ENCODE measurements at regions not wholly inside any gene's neighbourhood (a gene's known extent, or its start where the extent isn't known, plus 50 kb on each side); places are given as distances from the start of the nearest gene placed in this dataset.
A peak's percentile ranks its signal among the peaks of the same experiment; 100 is the strongest.
"Not testable (repeated sequence)": the region's sequence is repeated elsewhere in the genome, so short reads cannot be mapped to it uniquely, and the experiment has no call there.

DNA sequence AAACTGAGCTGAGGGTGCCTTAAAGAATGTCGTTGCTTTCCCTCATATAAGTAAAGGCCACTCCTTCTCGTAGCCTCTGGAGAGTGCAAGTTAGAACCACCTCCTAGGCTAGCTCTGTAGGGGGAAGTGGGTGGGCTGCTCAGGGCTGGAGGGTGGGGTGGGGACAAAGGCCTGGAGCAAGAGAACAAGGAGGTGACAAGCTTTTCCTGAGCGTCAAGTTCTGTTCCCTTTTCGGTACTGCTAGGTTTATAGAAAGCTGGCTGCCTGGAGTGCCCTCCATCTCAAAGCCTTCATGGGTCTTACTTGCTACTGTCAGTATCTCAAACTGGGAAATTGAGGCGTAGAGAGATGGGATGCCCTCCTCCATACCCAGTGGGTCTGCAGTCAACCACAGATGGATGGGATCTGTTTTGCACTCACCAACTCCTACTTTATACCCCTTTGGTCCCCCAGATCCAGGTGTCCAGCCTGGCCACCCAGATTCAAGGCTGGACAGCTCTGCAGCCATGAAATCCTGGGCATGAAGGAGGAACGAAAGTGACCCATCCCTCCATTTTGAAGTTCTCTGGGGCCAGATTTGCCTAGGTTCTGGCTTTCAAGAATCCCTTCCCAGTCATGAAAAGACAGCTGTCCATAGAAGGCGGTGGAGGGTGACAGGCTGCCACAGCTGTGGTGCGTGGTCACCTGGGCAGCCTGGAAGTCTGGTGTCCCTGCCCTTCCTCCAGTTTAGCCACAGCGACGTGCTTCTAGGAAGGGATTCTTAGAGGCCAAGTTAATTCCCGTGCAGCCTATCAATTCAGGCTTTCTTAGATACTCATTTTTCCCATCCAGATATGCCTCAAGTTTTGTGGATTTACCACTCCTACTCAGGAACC lies 117.8 kb downstream of the CRLF3 start:
- Histone ChIP-seq H3K4me3 (ENCODE audit: low read length, poor library complexity, severe bottlenecking) (peak overlapping the region; percentile 98), H3K4me1 (ENCODE audit: insufficient read depth, low read length, poor library complexity, severe bottlenecking) (peaks cover 23% of the 10 kb centered on the region), H3K4me2 (ENCODE audit: low read depth, low read length, poor library complexity, severe bottlenecking) (peak overlapping the region; percentile 68), H3K9ac (ENCODE audit: low read depth, low read length, poor library complexity, severe bottlenecking) (peak overlapping the region; percentile 79), H3K79me2 (ENCODE audit: insufficient read depth, low read length) (peaks cover 23% of the 10 kb centered on the region), H4K20me1 (ENCODE audit: insufficient read depth, low read length, poor library complexity, severe bottlenecking) (peaks cover 12% of the 10 kb centered on the region)
- not testable (repeated sequence) for H3K27me3 ChIP-seq (ENCODE audit: insufficient read depth, low read length, poor library complexity, severe bottlenecking); H3K36me3 ChIP-seq (ENCODE audit: insufficient read depth, low read length); H3F3A ChIP-seq (ENCODE audit: low read depth); H3K9me3 ChIP-seq (ENCODE audit: insufficient read depth, low read depth, low read length); H3K9me2 ChIP-seq (replicated peaks; ENCODE audit: low read depth, low read length); H2AFZ ChIP-seq (ENCODE audit: low read length)

GRCh38 chr17:30706004-30706403 lies 118.5 kb downstream of the CRLF3 start:
- not testable (repeated sequence) for H3K9ac ChIP-seq (ENCODE audit: low read depth, low read length, poor library complexity, severe bottlenecking); H3K4me2 ChIP-seq (ENCODE audit: low read depth, low read length, poor library complexity, severe bottlenecking); H3K4me3 ChIP-seq (ENCODE audit: low read length, poor library complexity, severe bottlenecking); H3K9me2 ChIP-seq (replicated peaks; ENCODE audit: low read depth, low read length); H3K36me3 ChIP-seq (ENCODE audit: insufficient read depth, low read length); H3F3A ChIP-seq (ENCODE audit: low read depth); H3K27me3 ChIP-seq (ENCODE audit: insufficient read depth, low read length, poor library complexity, severe bottlenecking); H2AFZ ChIP-seq (ENCODE audit: low read length); H3K9me3 ChIP-seq (ENCODE audit: insufficient read depth, low read depth, low read length)
- Histone ChIP-seq H3K79me2 (ENCODE audit: insufficient read depth, low read length) (peaks cover 16% of the 10 kb centered on the region), H3K4me1 (ENCODE audit: insufficient read depth, low read length, poor library complexity, severe bottlenecking) (peaks cover 16% of the 10 kb centered on the region), H4K20me1 (ENCODE audit: insufficient read depth, low read length, poor library complexity, severe bottlenecking) (peaks cover 10% of the 10 kb centered on the region)

DNA sequence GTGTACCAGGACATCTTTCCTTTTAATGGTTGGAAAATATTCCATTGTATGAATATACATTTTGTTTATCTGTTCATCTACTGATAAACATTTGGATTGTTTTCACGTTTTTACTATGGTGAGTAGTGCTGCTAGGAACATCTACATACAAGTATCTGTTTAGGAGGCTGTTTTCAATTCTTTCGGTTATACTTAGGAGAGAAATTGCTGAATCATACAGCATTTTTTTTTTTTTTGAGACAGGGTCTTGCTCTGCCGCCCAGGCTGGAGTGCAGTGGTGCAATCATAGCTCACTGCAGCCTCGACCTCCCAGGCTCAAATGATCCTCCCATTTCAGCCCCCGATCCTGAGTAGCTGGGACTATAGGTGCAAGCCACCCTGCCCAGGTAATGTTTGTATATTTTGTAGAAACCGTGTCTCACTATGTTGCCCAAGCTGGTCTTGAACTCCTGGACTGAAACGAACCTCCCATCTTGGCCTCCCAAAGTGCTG lies 122.9 kb downstream of the CRLF3 start:
- H3K9me2 ChIP-seq (replicated peaks; ENCODE audit: low read depth, low read length): no peaks in the 10 kb centered on the region
- no peaks in the 10 kb centered on the region for H3K27me3 ChIP-seq (ENCODE audit: insufficient read depth, low read length, poor library complexity, severe bottlenecking)
- H3K4me2 ChIP-seq (ENCODE audit: low read depth, low read length, poor library complexity, severe bottlenecking): no peak overlapping the region
- TF ChIP-seq, protein P1, sequence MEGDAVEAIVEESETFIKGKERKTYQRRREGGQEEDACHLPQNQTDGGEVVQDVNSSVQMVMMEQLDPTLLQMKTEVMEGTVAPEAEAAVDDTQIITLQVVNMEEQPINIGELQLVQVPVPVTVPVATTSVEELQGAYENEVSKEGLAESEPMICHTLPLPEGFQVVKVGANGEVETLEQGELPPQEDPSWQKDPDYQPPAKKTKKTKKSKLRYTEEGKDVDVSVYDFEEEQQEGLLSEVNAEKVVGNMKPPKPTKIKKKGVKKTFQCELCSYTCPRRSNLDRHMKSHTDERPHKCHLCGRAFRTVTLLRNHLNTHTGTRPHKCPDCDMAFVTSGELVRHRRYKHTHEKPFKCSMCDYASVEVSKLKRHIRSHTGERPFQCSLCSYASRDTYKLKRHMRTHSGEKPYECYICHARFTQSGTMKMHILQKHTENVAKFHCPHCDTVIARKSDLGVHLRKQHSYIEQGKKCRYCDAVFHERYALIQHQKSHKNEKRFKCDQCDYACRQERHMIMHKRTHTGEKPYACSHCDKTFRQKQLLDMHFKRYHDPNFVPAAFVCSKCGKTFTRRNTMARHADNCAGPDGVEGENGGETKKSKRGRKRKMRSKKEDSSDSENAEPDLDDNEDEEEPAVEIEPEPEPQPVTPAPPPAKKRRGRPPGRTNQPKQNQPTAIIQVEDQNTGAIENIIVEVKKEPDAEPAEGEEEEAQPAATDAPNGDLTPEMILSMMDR (conservative IDR thresholded peaks at IDR 0.05; ENCODE audit: low read length): no peak
- TF ChIP-seq EZH2phosphoT487 (IDR thresholded peaks at IDR 0.05; ENCODE audit: borderline replicate concordance): no peak
- no peaks in the 10 kb centered on the region for H4K20me1 ChIP-seq (ENCODE audit: insufficient read depth, low read length, poor library complexity, severe bottlenecking)
- H3K4me1 ChIP-seq (ENCODE audit: insufficient read depth, low read length, poor library complexity, severe bottlenecking): peaks cover 2% of the 10 kb centered on the region
- no peak overlapping the region for H2AFZ ChIP-seq (ENCODE audit: low read length)
- H3K9me3 ChIP-seq (ENCODE audit: insufficient read depth, low read depth, low read length): no peaks in the 10 kb centered on the region
- no peak overlapping the region for H3K9ac ChIP-seq (ENCODE audit: low read depth, low read length, poor library complexity, severe bottlenecking)
- H3F3A ChIP-seq (ENCODE audit: low read depth): no peaks in the 10 kb centered on the region
- H3K36me3 ChIP-seq (ENCODE audit: insufficient read depth, low read length): no peaks in the 10 kb centered on the region
- no peaks in the 10 kb centered on the region for H3K79me2 ChIP-seq (ENCODE audit: insufficient read depth, low read length)
- H3K4me3 ChIP-seq (ENCODE audit: low read length, poor library complexity, severe bottlenecking): no peak overlapping the region

GRCh38 chr17:30700833-30701232 lies 123.7 kb downstream of the CRLF3 start:
- H3K4me3 ChIP-seq (ENCODE audit: low read length, poor library complexity, severe bottlenecking); H3K9me3 ChIP-seq (ENCODE audit: insufficient read depth, low read depth, low read length); H3F3A ChIP-seq (ENCODE audit: low read depth); H2AFZ ChIP-seq (ENCODE audit: low read length); H3K79me2 ChIP-seq (ENCODE audit: insufficient read depth, low read length); H4K20me1 ChIP-seq (ENCODE audit: insufficient read depth, low read length, poor library complexity, severe bottlenecking); H3K9ac ChIP-seq (ENCODE audit: low read depth, low read length, poor library complexity, severe bottlenecking); H3K36me3 ChIP-seq (ENCODE audit: insufficient read depth, low read length); H3K9me2 ChIP-seq (replicated peaks; ENCODE audit: low read depth, low read length); H3K27me3 ChIP-seq (ENCODE audit: insufficient read depth, low read length, poor library complexity, severe bottlenecking); H3K4me1 ChIP-seq (ENCODE audit: insufficient read depth, low read length, poor library complexity, severe bottlenecking); H3K4me2 ChIP-seq (ENCODE audit: low read depth, low read length, poor library complexity, severe bottlenecking): not testable (repeated sequence)

Data from Loucy (cell line).